VCaP (cell line): ENCODE measurements at regions not wholly inside any gene's neighbourhood (a gene's known extent, or its start where the extent isn't known, plus 50 kb on each side); places are given as distances from the start of the nearest gene placed in this dataset.
"Not testable (repeated sequence)": the region's sequence is repeated elsewhere in the genome, so short reads cannot be mapped to it uniquely, and the experiment has no call there.

Experiments
- H3K27ac ChIP-seq: fragments of 450-650 bp; 2 replicates; pipeline ENCODE4 v1.5.1; 2017
- TF ChIP-seq, protein P1 (sequence below): fragments of 450-650 bp; conservative IDR thresholded peaks from 2 replicates; pipeline ENCODE4 v1.5.1; 2017; ENCODE audit warnings: mild to moderate bottlenecking, moderate library complexity

DNA sequence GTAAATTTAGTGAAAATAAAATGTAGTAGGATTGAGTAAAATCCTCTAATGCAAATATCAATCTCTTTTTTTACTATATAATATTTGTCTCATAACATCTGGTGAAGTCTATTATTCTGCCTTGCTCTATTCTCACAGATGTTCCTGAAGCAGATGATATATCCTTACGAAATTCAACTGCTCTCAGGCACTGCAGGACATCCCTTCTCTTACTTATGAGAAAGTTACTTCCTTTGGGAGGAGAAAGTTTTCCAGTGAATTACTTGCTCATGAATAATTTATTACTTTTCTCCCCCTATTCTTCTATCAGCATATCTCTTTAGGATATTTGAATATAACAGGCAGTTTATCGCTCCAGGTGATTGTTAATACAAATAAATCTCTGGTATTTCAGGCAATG lies 75.6 kb upstream of the AGA start:
- TF ChIP-seq, protein P1, sequence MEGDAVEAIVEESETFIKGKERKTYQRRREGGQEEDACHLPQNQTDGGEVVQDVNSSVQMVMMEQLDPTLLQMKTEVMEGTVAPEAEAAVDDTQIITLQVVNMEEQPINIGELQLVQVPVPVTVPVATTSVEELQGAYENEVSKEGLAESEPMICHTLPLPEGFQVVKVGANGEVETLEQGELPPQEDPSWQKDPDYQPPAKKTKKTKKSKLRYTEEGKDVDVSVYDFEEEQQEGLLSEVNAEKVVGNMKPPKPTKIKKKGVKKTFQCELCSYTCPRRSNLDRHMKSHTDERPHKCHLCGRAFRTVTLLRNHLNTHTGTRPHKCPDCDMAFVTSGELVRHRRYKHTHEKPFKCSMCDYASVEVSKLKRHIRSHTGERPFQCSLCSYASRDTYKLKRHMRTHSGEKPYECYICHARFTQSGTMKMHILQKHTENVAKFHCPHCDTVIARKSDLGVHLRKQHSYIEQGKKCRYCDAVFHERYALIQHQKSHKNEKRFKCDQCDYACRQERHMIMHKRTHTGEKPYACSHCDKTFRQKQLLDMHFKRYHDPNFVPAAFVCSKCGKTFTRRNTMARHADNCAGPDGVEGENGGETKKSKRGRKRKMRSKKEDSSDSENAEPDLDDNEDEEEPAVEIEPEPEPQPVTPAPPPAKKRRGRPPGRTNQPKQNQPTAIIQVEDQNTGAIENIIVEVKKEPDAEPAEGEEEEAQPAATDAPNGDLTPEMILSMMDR: no peak
- no peak overlapping the region for H3K27ac ChIP-seq

DNA sequence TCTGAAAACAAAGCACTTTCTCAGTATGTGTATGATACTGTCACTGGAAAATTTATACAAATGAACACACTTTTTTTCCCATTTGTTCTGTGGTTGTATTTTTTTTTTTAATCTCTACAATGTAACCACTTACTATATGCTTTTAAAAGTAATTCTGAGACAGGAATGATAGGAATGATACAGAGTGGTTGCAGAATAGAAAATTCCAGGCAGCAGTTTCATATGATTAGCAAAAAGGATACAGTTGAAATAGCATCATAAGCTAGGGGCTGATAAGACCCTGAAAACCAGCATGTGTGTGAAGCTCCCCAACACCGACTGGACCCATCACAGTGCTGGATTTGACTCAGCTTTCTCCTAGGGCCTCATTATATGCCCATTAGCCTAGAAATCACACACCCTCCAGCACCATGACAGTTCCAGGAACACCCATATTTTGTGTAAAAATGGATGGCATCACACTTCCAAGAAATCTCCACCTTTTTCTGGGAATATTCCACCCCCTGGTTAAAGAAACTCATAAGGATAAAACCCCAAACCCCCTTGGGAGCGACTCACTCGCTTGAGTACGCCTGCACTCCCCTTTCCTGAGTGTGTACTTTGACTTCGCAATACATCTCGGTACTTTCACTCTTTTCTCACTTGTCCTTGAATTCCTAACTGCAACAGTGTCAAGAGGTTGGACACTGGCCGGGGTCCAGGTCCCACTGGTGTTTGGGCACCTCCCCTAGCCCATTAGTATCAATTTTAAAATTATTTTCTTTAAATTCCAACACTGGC lies 77.4 kb upstream of the AGA start:
- TF ChIP-seq, protein P1: no peak

DNA sequence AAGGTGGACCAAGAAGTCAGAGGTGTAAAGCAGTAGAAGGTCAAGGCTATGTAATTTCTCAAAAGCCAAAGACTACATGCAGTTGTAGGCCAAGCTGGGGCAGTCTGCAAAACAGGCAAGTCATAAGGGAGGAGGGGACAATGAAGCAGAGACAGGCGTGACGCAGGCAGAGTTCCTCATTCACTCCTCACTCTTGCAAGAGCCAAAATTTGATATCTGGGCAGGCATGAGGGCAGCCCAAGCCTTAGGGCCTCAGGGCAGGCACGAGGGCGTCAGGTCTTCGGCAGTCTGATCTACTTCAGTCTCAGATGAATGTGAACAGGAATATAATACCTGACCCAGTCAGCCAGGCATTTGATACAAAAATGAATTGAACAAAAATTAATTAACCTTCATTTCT lies 86.4 kb upstream of the AGA start:
- TF ChIP-seq, protein P1: no peak
- no peak overlapping the region for H3K27ac ChIP-seq

More for the DNA sequence above, 77.4 kb upstream of the AGA start:
- H3K27ac ChIP-seq: no peak overlapping the region

DNA sequence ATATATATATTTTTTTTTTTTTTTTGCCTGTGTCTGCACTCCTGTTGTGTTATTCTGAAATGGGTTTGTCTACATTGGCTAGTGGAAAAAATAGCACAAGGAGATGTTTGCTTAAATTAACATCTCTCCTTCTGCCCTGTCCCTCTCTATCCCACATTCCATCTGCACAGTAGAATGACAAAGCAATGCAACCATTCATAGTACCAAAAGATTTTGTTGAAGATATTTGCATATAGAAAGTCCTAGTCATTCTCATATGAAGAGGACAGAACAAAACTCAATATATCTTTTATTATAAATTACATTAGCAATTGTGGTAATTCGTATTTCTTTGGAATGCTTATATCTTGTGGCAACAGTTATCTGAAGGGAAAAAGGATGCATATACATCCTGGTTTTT lies 88.3 kb upstream of the AGA start:
- no peak overlapping the region for H3K27ac ChIP-seq
- TF ChIP-seq, protein P1: no peak

DNA sequence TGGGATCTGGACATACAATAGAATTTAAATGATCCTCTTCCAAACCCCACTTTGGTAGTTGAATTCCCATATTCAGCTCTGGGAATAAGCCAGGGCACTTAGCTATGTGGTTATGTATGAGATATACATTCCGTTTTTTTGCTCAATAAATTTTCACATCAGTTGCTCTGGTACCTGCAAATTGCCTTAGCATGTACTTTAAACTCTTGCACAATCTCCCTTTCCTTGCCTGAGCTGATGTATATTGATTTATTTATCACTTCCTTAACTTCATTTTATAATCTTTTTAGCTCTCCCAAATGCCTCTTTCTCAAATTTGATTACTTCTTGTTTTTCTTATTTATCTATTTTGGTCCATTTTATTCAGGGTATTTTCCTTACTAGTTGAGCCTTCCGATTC lies 90.1 kb upstream of the AGA start:
- no peak overlapping the region for H3K27ac ChIP-seq
- TF ChIP-seq, protein P1: no peak

DNA sequence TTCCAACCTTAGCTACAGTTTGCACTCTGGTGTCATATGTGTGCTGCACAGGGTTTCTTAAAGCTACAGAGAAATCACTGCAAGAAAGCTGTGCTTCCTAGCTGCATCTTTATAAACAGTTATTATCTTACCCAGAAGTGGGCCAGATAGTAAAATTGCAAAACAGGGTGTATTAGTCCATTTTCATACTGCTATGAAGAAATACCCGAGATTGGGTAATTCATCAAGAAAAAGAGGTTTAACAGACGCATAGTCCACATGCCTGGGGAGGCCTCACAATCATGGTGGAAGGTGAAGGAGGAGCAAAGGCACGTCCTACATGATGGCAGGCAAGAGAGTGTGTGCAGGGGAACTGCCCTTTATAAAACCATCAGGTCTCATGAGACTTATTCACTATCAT lies 92.6 kb upstream of the AGA start:
- H3K27ac ChIP-seq: not testable (repeated sequence)

DNA sequence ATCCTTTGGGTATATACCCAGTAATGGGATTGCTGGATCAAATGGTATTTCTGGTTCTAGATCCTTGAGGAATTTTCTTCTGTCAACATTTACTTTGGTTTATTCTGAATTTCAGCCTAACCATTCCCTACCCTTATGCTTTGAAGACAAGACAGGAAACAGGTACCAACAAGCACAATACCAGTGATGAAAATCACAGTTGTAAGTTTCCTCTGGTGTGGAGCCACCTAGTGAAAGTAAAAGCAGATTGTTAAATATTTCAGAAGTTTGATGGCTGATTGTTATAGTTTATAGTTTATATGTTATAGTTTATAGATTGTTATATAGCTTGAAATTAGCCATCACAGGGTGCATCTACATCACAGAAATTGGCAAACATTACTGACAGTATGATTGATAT lies 104.5 kb upstream of the AGA start:
- TF ChIP-seq, protein P1: peak; percentile 37; the same call in 1 of the 2 replicates
- no peak overlapping the region for H3K27ac ChIP-seq

DNA sequence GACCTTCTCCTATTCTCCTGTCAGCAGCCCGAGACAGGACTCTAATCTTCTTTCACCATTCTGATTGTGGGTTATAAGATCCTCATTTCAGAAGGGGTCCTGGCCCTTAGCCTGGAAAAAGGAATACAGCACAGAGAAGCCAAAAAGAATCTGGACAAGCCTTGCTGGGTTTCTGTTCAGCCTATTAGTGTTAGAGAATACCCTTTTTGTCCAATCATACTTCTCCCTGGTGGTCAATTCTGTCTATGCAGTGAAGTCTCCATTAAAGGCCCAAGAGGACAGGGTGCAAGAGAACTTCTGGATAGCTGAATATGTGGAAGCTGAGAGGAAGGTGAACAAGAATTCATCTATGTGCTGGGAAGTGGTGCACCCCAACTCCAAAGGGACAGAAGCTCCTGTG lies 105.7 kb upstream of the AGA start:
- TF ChIP-seq, protein P1: no peak
- no peak overlapping the region for H3K27ac ChIP-seq
